ENCODE measurements at regions not wholly inside any gene's neighbourhood (a gene's known extent, or its start where the extent isn't known, plus 50 kb on each side); places are given as distances from the start of the nearest gene placed in this dataset.

GRCh38 chr5:62155988-62156387 lies 150.0 kb upstream of the KIF2A start:
- no peak for TF ChIP-seq POLR2AphosphoS5 (IDR thresholded peaks at IDR 0.05; ENCODE audit: low read depth, low read length)
- TF ChIP-seq TAF1 (IDR thresholded peaks at IDR 0.05; ENCODE audit: borderline replicate concordance, low read depth, low read length): no peak
